ENCODE measurements at regions not wholly inside any gene's neighbourhood (a gene's known extent, or its start where the extent isn't known, plus 50 kb on each side); places are given as distances from the start of the nearest gene placed in this dataset.

DNA sequence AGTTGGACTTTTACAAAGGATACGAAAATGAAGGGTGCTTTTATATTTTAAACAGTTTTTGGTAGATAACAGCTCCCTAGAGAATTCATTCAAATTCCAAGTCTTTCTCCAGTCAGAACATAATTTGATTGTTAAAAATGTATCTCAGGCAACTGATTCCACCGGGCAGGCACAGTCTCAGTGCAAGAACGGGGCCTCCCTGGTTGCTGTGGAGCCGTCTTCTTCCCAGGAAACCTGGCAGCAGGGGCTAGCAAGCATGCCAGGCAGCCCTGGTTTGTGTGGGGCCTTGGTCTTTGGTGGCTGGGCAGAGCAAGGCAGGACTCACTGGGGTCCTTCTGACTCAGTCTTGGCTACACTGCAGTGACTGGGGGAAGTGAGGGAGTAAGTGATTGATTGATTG is 143.5 kb downstream of the NXNL2 start:
- TF ChIP-seq, protein P1, sequence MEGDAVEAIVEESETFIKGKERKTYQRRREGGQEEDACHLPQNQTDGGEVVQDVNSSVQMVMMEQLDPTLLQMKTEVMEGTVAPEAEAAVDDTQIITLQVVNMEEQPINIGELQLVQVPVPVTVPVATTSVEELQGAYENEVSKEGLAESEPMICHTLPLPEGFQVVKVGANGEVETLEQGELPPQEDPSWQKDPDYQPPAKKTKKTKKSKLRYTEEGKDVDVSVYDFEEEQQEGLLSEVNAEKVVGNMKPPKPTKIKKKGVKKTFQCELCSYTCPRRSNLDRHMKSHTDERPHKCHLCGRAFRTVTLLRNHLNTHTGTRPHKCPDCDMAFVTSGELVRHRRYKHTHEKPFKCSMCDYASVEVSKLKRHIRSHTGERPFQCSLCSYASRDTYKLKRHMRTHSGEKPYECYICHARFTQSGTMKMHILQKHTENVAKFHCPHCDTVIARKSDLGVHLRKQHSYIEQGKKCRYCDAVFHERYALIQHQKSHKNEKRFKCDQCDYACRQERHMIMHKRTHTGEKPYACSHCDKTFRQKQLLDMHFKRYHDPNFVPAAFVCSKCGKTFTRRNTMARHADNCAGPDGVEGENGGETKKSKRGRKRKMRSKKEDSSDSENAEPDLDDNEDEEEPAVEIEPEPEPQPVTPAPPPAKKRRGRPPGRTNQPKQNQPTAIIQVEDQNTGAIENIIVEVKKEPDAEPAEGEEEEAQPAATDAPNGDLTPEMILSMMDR (IDR thresholded peaks at IDR 0.05): no peak
- no peak for TF ChIP-seq POLR2A (IDR thresholded peaks at IDR 0.05)
- Histone ChIP-seq H3K4me3 (no peak overlapping the region), H3K27ac (no peak overlapping the region), H3K36me3 (no peaks in the 10 kb centered on the region), H3K9me3 (no peaks in the 10 kb centered on the region), H3K4me1 (peaks cover 6 to 9% of the 10 kb centered on the region in 2 donors), H3K27me3 (no peaks in the 10 kb centered on the region)
- intact Hi-C loops (cut with DNase I; ENCODE audit: low total_unique reads): no loop called here
- no peak for DNase-seq

DNA sequence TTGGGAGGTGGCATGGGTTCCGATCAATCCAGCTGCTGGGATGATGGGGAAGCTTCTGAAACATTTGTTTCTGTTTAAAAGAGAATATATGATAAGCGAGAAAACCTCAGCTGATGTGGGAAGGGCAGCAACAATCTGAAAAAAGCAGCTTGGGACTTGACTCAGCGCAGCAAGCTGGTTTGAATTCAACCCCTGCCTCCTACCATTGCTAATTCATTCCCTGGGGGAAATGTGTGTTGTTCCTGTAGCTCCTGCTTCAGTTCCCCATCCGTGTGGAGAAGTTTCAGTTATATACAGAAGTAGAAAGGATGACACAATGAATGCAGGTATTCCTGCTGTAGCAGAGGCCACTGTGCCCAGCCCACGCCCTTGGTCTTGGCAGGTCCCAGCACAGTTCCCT is 145.1 kb downstream of the NXNL2 start:
- TF ChIP-seq, protein P1 (IDR thresholded peaks at IDR 0.05): no peak
- no peak for TF ChIP-seq POLR2A (IDR thresholded peaks at IDR 0.05)
- DNase-seq: no peak

DNA sequence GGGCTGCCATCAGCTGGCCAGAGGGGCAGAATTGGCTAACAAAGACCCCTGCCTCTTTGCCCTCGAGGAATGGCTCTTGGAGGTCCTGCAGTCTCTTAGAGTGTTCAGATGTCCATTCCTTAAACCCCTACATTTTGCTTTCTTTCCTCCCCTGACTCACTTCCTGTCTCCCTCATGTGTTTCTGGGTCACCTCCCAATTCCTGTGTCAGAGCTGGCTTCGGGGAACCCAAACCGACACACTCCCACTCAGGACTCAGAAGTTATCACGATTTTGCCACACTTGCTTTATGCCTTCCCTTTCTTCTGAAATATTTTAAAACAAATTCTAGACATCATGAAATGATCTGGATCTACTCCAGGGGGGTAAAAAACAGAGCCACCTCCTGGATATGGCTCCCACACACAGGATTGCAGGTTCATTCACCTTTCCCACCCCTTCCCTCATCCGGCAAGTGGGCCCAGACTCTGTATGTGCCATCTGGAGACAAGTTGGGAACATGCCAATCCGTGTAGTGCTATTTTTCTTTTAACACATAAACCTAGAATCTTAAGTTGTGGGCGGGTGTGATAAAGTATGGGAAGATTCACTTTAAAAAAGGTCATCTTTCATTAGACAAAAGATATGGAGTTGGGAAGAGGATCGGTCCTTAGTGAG is 145.7 kb downstream of the NXNL2 start:
- H3K4me3 ChIP-seq: no peak overlapping the region
- DNase-seq: peak in 1 of 2 donors; percentile 58
- TF ChIP-seq POLR2A (IDR thresholded peaks at IDR 0.05): no peak
- TF ChIP-seq, protein P1 (IDR thresholded peaks at IDR 0.05): no peak
- intact Hi-C loops (cut with DNase I; ENCODE audit: low total_unique reads): no loop called here
- no peaks in the 10 kb centered on the region for H3K27me3 ChIP-seq
- no peaks in the 10 kb centered on the region for H3K9me3 ChIP-seq
- H3K4me1 ChIP-seq: peaks cover 6 to 9% of the 10 kb centered on the region in 2 donors
- H3K27ac ChIP-seq: peak overlapping the region in 1 of 2 donors; percentile 70
- no peaks in the 10 kb centered on the region for H3K36me3 ChIP-seq

More for the DNA sequence above, 145.1 kb downstream of the NXNL2 start:
- no peak overlapping the region for H3K4me3 ChIP-seq
- H3K36me3 ChIP-seq: no peaks in the 10 kb centered on the region
- H3K4me1 ChIP-seq: peaks cover 6 to 9% of the 10 kb centered on the region in 2 donors
- H3K27ac ChIP-seq: peak overlapping the region in 1 of 2 donors; percentile 70
- intact Hi-C loops (cut with DNase I; ENCODE audit: low total_unique reads): no loop called here
- no peaks in the 10 kb centered on the region for H3K27me3 ChIP-seq
- H3K9me3 ChIP-seq: no peaks in the 10 kb centered on the region

DNA sequence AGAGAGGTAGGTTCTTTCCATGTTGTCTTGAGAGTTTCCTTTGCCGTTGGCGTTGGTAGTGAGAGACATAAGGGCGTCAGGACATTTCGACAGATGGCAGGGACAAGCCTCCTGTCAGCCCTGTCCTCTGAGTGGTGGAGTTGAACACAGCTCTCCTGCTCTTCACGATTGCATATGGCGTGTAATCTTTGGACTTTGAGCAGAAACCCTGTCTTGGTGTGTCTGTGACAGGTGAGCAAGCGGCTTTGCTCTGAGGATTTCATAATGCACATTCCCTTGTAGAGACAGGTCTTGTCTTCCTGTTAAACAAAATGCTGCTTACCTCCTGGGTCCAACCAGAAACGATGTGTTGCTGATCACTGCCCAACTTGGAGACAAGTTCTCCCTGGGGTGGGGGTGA is 146.5 kb downstream of the NXNL2 start:
- intact Hi-C loops (cut with DNase I; ENCODE audit: low total_unique reads): no loop called here
- no peak overlapping the region for H3K4me3 ChIP-seq
- no peaks in the 10 kb centered on the region for H3K27me3 ChIP-seq
- no peaks in the 10 kb centered on the region for H3K36me3 ChIP-seq
- DNase-seq: no peak
- peak overlapping the region in 1 of 2 donors; percentile 70 for H3K27ac ChIP-seq
- H3K4me1 ChIP-seq: peaks cover 6 to 9% of the 10 kb centered on the region in 2 donors
- H3K9me3 ChIP-seq: no peaks in the 10 kb centered on the region
- no peak for TF ChIP-seq POLR2A (IDR thresholded peaks at IDR 0.05)
- TF ChIP-seq, protein P1 (IDR thresholded peaks at IDR 0.05): no peak

DNA sequence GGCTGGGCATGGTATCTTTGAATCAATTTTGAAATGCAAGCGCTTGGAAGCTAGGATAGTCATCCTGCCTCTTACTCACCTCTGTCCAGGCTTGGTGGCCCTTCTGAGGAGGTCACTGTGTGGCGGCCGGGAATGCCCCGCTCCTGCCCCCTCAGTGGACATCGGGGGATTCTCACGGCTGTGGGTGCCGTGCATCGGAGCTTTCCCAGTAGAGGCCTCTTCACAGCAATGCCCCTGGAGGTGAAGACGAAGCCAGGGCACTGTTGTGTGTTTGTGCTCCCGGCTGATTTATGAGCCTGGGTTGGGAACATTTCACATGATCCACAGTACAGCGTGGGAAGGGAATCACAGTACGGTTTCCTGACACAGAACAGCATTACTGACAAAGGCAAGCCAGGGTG is 147.5 kb downstream of the NXNL2 start:
- Histone ChIP-seq H3K4me1 (peaks cover 6 to 9% of the 10 kb centered on the region in 2 donors), H3K27ac (peak overlapping the region; percentile 50), H3K36me3 (no peaks in the 10 kb centered on the region), H3K9me3 (no peaks in the 10 kb centered on the region), H3K27me3 (no peaks in the 10 kb centered on the region), H3K4me3 (no peak overlapping the region)
- intact Hi-C loops (cut with DNase I; ENCODE audit: low total_unique reads): no loop called here
- TF ChIP-seq, protein P1 (IDR thresholded peaks at IDR 0.05): no peak
- TF ChIP-seq POLR2A (IDR thresholded peaks at IDR 0.05): no peak
- peak; percentile 60 to 62 for DNase-seq
